HG02588 (cell line): ENCODE measurements at regions not wholly inside any gene's neighbourhood (a gene's known extent, or its start where the extent isn't known, plus 50 kb on each side); places are given as distances from the start of the nearest gene placed in this dataset.

Experiments
- ATAC-seq: cut with Tn5 transposase; IDR thresholded peaks from one replicate; pipeline ENCODE4 v1.9.1; 2021; ENCODE audit warnings: mild to moderate bottlenecking, moderate library complexity; ENCODE audit not compliant: unreplicated experiment

DNA sequence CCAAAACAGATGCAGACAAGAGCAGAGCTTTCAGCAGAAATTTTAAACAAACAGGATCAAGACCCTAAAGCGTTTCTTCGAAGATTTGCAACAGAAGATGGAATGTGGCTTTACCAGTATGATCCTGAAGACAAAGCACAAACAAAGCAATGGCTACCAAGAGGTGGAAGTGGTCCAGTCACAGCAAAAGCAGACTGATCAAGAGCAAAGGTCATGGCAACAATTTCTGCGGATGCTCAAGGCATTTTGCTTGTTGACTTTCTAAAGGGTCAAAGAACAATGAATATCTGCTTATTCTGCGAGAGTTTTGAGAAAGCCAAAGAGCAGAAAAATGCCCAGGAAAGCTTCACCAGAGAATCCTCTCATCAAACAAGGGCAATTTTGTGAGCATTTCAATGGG is 130.4 kb downstream of the MBL2 start:
- no peak for ATAC-seq

DNA sequence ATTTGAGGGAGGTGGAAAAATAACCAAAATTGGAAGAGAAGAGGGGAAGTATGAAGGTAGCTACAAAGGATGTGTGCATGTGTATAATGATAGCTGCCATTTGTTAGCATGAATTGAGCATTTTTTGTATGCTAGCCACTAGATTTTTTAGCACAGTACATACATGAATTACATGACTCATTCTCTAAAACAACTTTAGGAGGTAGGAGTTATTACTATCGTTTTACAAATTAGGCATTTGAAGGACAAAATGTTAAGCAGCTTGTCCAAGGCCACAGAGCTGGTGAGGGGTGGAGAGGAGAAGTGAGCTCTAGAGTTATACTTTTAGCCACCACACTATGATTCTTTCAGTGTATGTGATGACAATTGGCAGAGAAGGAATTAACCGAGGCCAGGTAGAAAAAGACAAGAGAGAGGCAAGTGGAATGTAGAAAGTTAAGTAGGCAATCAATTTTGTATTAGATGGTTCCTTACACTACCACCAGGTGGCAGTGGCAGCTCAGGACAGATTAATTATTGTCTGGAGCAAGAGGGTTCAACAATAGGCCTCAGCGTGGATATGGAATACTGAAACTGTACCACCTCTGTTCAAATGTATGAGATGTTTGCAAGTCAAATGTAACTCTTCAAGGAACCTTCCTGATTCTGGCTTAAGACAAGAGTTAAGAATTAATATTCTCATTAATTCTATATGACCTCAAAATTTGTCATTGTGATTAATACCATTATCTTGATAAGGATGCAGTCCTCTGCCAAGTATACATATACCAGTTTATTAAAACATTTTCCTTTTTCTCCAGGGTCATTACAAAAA is 128.0 kb downstream of the MBL2 start:
- peak; percentile 71 for ATAC-seq

DNA sequence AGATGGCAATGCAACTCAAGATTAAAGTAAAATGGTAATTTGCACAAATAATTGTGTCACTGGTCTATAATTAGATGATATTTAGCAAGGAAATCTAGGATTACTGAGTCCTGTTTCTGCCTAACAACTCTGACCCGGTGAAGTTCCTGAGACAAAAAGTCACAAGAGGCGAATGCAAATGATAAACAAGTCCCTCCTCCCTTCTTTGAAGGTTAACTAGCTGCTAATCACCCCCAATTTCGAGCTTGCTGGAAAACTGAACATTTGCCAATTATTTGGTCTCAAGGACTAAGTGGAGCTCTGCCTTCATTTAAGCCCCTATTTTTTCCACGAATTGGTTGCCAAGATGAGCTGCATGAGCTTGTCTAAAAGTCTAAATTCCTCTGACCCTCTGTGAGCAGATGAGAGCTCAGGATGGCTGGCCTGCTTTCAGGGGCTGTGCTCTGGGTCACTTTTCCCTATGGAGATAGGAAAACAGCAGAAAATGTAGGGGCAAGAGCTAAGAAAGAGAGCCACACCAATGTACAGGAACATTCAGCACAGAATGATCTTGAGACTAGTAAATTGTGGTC is 127.3 kb downstream of the MBL2 start:
- no peak for ATAC-seq

DNA sequence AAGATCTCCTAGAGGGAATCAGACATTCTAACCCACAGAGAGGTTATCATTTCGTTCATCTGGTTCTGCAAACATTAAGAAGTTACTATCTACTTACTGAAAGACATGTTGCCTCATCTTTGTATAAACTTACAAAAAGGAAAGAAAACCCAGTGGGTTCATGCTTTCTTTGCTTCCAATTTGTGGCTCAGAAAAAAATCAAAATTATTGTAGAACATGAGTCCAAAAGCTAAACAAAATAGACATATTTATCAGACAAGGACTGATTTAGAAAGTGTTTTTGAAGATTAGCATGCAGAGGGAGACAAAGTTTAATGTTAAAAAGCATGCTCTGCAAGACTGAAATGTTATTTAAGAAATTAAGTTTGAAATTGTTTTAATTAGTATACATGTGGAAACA is 123.1 kb downstream of the MBL2 start:
- no peak for ATAC-seq

DNA sequence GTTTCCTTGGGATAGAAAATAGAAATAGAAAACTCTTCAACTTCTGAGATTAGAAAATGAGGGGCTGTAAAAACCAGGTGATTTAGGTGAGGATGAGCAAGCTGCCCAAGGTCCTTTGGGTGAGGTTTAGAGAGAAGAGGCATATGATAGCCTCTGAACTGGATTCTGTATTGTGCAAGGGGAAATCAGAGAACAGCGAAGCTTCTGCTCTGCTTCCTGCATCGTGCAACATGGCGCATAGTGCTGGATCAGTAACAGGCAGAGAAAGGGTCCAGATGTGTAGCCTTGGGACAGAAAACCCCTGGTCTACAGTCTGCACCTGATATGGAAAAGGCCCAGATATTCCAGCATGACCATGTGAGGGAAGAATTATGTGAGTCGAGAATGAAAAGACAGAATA is 121.7 kb downstream of the MBL2 start:
- no peak for ATAC-seq

DNA sequence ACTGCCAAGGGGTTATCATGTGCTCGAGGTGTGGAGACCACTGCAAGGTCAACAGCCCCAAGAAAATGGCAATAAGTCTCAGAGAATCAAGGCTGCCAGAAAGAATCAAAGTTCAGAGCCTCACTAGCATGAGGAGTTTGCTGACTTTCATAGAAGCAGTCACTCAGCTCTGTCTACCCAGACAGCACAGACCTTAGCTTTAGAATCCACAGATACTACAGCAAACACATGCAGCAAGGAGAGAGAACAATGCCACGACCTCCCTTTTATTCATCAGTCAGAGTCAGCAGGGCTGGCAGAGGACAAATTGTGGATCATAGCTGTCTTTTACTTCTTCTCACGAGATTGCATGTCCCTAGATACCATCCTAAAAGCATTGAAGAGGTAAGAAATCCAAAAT is 121.3 kb downstream of the MBL2 start:
- no peak for ATAC-seq

DNA sequence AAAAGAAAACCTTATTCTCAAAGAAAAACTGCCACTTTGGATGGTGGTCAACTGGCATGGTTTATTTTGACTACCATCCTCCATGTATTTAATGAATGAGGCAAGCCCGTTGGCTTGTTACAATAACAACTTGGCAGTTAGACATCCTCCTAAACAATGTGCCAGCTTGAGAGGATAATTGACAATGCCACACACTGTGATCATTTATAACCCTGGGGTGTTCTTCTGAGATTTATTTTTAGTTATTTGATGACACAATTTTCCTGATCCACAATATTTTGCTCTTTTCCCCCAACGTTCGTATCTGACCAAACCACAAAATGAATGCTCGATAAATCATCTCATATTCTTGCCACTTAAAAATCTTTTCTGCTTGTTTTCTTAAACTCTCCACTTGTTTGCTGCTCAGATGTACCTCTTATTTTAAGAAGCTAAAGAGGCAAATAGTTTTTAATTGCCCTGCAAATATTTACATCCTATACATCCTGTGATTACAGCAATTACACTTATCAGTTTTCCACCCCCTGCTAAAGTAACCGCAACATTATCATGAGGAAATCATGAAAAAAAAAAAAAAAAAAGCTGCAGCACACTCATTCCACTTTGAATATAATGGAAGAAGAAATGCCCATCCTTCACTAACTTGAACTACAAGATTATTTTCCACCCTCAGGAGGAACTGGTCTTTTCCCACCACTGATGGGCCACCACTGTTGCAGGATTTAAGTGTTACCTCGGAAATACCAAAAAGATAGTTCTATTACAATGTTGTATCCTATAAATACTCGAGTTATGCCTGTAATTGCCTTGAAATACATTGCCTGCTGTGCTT is 119.9 kb downstream of the MBL2 start:
- no peak for ATAC-seq

DNA sequence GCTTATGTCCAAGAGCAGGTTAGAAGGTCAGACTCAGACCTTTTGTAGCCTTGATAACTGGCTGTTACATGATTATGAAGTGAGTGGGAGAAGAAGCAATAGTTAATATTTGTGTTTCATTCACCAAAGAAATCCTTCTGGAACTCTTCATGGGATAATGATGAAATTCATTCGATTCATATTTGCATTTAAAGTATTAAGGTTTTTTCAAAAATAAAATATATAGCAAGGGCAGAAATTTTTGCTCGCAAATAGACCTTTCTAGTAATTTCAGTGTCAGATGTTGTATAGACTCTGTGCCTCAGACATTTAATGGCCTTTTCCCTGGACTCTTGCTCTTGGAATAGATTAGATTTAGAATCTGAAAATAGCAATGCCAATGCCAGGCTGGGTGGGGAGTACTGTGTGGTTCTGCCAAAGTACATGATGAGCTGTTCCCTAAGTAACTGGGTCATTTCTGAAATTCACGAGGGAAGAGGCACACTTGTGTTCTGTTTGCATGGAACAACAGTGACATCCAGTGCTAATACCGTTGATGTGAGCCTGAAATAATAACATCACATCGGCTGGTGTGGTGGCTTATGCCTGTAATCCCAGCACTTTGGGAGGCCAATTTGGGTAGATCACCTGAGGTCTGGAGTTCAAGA is 119.2 kb downstream of the MBL2 start:
- ATAC-seq = no peak

DNA sequence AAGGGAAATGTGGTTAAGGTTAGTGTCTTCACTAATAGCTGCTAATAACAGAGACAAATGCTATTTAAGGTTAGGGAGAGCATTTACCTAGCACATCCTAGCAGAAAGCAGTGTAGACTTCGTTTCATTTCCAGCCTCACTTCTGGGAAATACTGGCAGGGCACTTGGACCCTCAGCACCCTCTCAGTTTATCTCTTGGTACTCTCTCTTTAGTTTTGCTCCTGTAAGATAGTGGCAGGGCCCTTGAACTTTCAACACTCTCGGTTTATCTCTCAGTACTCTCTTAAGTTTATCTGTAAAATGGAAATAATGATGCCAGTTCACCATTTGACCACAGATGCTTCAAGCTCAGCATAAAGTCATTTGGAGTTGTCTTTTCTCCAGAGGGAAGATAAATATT is 118.4 kb downstream of the MBL2 start:
- ATAC-seq = no peak

DNA sequence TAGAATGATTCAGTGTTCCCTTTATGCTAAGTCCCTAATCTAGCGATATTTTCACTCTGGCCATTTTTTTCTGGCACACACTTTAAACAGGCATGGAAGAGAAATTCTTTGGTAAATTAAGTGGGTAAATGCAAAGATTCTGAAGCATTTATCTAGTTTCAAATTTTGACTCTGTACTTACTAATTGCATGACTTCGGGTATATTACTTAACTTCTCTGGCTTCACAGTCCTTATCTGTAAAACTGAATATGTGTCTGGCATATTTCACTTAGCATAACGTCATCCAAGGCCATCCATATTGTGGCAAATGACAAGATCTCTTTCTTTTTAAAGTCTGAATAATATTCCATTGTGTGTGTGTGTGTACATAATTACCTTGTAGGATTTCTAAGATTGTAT is 114.5 kb downstream of the MBL2 start:
- ATAC-seq = no peak

DNA sequence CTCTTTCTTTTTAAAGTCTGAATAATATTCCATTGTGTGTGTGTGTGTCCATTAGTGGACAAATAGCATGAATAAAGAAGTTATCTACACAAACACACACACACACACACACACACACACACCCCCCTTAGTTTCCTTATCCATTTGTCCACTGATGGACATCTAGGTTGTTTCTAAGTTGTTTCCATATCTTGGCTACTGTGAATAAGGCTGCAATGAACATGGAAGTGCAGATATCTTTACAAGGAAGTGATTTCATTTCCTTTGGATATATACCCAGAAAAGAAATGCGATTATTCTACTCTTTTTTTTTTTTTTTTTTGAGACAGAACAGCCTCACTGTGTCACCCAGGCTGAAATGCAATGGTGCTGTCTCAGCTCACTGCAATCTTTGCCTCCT is 113.5 kb downstream of the MBL2 start:
- no peak for ATAC-seq

DNA sequence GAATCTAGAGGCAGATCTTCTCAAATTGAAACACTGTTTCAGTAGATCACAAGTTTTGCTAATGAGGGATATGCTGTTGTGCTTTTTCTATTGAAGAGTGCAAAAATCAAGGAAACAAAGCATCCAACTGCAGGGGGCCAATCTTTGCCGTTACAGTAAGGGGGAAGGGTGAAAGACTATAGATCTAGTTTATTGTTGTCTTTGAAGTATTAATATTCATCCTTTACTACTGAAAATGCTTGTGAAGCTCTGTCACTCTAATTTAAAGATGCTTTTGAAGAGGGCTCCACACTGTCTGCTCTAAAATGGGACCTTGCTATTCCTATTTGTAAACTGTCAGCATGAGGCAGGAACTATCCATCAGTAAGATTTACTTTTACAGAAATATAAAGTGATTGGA is 110.3 kb downstream of the MBL2 start:
- no peak for ATAC-seq

DNA sequence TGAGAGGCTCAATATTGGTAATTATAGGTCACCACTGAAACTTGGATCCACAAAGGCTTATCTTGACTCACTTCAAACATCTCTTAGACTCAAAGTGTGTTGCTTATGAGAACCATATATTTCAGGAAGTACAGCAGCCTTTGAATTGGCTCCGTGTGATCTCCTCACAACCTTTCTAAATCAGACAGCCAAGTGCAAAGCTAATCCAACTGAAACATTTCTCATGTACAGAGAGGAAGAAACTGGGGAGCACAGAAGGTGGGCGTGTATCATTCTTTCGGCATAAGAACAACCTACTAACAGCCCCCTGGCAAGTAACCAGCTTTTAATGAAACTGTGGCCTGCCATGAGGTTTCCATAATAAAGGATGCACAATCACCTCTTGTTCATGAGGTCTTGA is 109.4 kb downstream of the MBL2 start:
- ATAC-seq = no peak

DNA sequence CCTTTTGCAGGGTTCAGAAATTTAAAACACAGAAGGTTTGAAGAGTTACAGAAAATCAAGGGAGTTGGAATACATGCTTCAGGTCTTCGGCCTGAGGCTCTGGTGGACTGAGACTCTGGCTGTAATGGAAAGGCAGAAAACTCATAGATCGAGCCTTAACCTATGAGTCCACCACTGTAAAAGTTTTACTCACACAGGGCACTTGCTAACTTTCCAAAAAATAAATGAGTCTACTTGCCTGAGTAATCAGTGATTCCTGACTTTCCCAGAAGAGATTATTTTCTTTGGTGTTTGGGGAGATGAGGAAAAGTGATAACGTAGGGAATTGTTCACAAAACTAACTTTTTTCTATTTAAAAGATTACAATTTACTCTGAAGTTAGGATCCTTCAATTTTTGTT is 108.0 kb downstream of the MBL2 start:
- no peak for ATAC-seq

DNA sequence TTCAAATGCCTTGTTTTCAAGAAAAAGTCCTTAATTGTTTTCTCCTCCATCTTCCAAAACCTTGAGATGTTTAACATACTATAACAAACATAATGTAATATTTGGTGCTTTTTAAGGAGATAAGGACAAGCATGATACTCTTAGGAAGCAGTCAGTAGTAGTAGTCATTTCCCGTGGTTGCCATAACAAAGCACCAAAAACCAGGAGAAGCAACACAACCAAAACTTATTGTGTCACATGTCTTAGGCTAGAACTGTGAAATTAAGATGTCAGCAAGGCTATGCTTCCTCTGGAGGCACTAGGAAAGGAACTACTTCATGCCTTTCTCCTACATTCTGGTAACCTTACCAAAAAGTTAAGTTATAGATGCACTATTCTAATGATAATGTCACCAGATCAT is 106.8 kb downstream of the MBL2 start:
- no peak for ATAC-seq

DNA sequence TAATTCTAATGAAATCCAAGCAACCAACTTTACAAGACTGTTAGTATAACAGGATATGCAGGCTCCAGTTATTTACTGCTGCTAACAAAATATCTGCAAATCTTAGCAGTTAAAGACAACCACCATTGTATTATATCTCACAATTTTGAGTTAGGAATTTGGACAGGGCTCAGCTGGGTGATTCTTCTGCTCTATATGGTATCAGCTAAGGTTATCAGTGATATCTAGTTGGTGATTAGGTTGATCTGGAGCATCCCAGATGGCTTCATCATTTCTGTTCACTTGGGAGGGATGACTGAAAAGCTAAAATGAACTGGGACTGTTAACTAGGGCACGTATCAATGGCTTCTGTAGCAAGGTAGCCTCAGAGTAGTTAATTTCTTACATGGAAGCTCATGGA is 105.7 kb downstream of the MBL2 start:
- no peak for ATAC-seq

DNA sequence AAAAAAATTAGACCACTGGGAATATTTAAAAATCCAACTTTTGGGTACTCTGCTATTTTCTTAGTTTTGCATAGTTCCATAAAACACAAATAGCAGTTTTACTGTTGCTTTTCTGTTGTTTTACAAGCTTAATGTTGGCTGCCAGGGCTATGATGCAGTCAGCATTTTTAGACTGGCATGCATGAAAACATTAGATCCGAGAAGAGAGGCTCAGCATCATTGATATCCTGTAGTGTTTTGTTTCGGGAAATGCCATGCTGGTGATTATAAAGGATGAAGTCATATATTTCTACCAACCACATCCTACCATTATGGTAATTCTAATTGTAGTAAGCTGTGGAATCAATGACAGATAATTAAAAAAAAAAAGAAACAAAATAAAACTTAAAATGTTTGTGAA is 104.6 kb downstream of the MBL2 start:
- no peak for ATAC-seq

DNA sequence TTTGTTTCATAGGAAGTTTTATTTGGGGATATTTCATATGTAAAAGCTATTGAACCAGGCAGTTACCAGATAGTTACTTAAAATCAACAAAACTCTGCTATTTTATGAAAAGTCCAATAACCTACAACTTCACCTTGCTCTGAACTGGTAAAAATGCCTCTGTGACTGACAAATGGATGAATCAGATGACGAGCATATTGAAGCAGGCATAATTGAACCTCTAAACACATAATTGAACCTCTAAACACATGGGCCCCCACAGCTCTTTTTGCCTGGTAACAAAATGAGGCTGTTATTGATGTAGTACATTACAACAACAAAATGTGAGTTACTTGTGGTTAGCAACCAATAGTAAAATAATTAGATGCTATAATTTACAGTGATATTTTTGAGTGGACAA is 99.7 kb downstream of the MBL2 start:
- no peak for ATAC-seq

DNA sequence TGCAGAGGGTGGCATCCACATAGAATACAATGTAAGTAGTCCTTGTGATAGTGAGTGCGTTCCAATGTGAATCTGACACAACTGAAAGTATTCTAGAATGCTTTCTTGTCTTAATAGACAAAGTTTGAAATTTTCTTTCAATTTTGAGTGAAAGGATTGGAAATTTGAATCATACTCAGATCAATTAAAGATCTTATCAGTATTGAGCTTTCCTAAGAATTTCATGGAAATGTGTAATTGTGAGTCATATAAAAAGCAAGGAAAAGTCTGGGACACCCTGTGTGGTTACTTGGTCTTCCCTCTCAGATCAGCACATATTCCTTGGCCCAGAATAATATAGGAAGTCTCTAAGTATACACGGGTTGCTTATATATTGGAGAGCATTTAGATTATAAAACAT is 99.1 kb downstream of the MBL2 start:
- ATAC-seq = no peak

DNA sequence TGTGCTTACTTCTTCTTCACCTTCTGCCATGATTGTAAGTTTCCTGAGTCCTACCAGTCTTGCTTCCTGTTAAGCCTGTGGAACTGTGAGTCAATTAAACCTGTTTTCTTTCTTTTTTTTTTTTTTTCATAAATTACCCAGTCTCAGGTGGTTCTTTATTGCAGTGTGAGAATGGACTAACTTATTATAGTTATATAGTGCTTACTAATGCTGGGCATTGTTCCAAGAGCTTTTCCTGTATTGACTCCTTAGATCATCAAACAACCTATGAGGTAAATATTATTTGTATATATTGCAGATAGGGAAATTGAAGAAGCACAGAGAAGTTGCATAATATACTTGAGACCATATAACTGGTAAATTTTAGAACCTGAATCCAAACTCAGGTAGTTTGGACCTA is 98.1 kb downstream of the MBL2 start:
- no peak for ATAC-seq

DNA sequence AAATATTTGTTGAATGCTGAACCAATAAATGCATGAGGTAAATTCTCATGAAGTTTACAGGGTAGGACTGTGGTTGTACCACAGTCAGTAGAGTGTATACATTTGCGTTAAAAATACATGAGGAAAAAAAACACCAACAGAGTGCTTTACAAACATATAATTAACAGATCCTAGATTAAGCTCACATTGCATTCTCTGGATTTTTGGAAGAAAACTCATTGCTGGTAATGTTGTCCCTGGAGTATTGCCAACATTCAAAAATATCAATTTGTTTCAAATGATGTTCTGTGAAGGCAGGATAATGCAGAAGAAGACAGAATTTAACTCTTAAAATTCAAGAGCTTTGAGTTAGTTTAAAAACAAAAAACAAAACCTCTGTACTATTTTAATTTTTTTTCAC is 95.5 kb downstream of the MBL2 start:
- ATAC-seq = no peak

DNA sequence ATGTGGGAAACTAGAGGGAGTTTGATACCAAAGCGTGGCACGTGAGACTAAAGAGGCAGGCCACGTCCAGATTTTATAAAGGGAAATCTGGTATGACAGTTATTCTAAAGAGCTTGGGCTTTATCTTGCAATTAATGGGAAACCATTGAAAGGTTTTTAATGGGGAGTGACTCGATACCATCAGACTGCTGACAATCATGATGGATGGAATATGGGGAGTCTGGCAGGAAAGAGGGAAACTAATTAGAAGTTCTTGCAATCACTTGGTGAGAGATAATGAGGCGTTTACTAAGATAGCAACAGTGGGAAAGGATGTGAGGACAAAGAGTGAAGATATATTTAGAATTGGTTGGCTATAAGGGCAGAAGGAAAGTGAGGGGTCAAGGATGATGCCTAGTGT is 94.0 kb downstream of the MBL2 start:
- no peak for ATAC-seq
